ENCODE measurements at regions not wholly inside any gene's neighbourhood (a gene's known extent, or its start where the extent isn't known, plus 50 kb on each side); places are given as distances from the start of the nearest gene placed in this dataset.

GRCh38 chr2:16120591-16121180, 180.3 kb downstream of the MYCN start:
- H2BK20ac ChIP-seq (ENCODE audit: low read depth, low read length) = no peak overlapping the region
- H2AK5ac ChIP-seq (ENCODE audit: low read depth, low read length) = no peak overlapping the region
- H3K56ac ChIP-seq (ENCODE audit: extremely low read depth, insufficient read depth, low read length) = no peak overlapping the region
- DNase-seq = no peak
- no peaks in the 10 kb centered on the region for H3K79me1 ChIP-seq (ENCODE audit: low read depth in 1 of 2, low read length in 2 of 2)
- no TSS peak for BruUV-seq (replicated peaks)
- TF ChIP-seq RCOR1 (IDR thresholded peaks at IDR 0.05; ENCODE audit: insufficient replicate concordance, low read length) (no peak), MAZ (IDR thresholded peaks at IDR 0.05; ENCODE audit: borderline replicate concordance, low read depth, low read length) (no peak), RFX5 (IDR thresholded peaks at IDR 0.05; ENCODE audit: low read depth, low read length) (no peak), RAD21 (IDR thresholded peaks at IDR 0.05; ENCODE audit: low read length) (no peak), NFE2L2 (IDR thresholded peaks at IDR 0.05; ENCODE audit: low read depth, low read length) (no peak), POLR2A (IDR thresholded peaks at IDR 0.05; ENCODE audit: low read depth, low read length) (no peak), SMC3 (IDR thresholded peaks at IDR 0.05; ENCODE audit: low read depth, low read length) (no peak), CHD1 (IDR thresholded peaks at IDR 0.05; ENCODE audit: low read depth, low read length) (no peak), BHLHE40 (IDR thresholded peaks at IDR 0.05; ENCODE audit: low read depth, low read length) (no peak), CTCF (conservative IDR thresholded peaks at IDR 0.05; ENCODE audit: low read depth, low read length) (no peak), USF2 (IDR thresholded peaks at IDR 0.05; ENCODE audit: low read depth, low read length) (no peak), MXI1 (IDR thresholded peaks at IDR 0.05; ENCODE audit: borderline replicate concordance, low read depth, low read length) (no peak)
- intact Hi-C loops (cut with micrococcal nuclease) (no loop called here), dilution Hi-C loops (cut with HindIII; ENCODE audit: low sequenced_read_pairs, unreplicated experiment) (no loop called here), in situ Hi-C loops (cut with MboI; ENCODE audit: low sequenced_read_pairs) (no loop called here)
- H2BK120ac ChIP-seq (ENCODE audit: low read depth, low read length) = no peak overlapping the region
- no peak overlapping the region for H3K23ac ChIP-seq (ENCODE audit: low read depth, low read length)
- H3K27me3 ChIP-seq (ENCODE audit: control insufficient read depth, insufficient read depth, low read length) = no peaks in the 10 kb centered on the region
- H2BK5ac ChIP-seq (ENCODE audit: low read depth, low read length, poor library complexity, severe bottlenecking) = no peak overlapping the region
- H4K91ac ChIP-seq (ENCODE audit: insufficient read depth, low read depth, low read length) = no peak overlapping the region
- H2AK9ac ChIP-seq (replicated peaks; ENCODE audit: low read depth, low read length, poor library complexity) = no peak overlapping the region
- H4K8ac ChIP-seq (ENCODE audit: low read depth in 2 of 2, low read length in 2 of 2) = no peak overlapping the region
- no peak overlapping the region for H3K4ac ChIP-seq (ENCODE audit: low read depth, low read length)
- H3K9me3 ChIP-seq (ENCODE audit: control insufficient read depth, insufficient read depth, low read length) = peaks cover 26% of the 10 kb centered on the region
- no peak overlapping the region for H2AFZ ChIP-seq (replicated peaks; ENCODE audit: low read length, poor library complexity)
- ChIA-PET CTCF (no interaction called here), POLR2A (ENCODE audit: unreplicated experiment) (no interaction called here)
- no peak overlapping the region for H2BK15ac ChIP-seq (ENCODE audit: low read depth, low read length)
- no peaks in the 10 kb centered on the region for H3K9me1 ChIP-seq (ENCODE audit: insufficient read depth, low read length)
- no peak overlapping the region for H3K27ac ChIP-seq (ENCODE audit: insufficient read depth, low read length)
- H4K20me1 ChIP-seq (ENCODE audit: insufficient read depth, low read length) = no peaks in the 10 kb centered on the region
- no peaks in the 10 kb centered on the region for H3K36me3 ChIP-seq (ENCODE audit: control insufficient read depth, insufficient read depth, low read length)
- no peak overlapping the region for H3K9ac ChIP-seq (ENCODE audit: low read depth, low read length)
- no peak overlapping the region for H4K5ac ChIP-seq (ENCODE audit: low read depth, low read length)
- H3K4me3 ChIP-seq (ENCODE audit: insufficient read depth, low read depth, low read length) = no peak overlapping the region
- no peak overlapping the region for H3K14ac ChIP-seq (replicated peaks; ENCODE audit: low read depth, low read length)
- ATAC-seq (ENCODE audit: low read depth) = no peak
- no peak overlapping the region for H3K18ac ChIP-seq (ENCODE audit: low read depth, low read length)
- no peaks in the 10 kb centered on the region for H3K4me1 ChIP-seq (ENCODE audit: control insufficient read depth, insufficient read depth, low read length)
- no peak overlapping the region for H3K4me2 ChIP-seq (ENCODE audit: low read depth, low read length)

Measured in IMR-90 (cell line).